A549 (cell line): ENCODE measurements at regions not wholly inside any gene's neighbourhood (a gene's known extent, or its start where the extent isn't known, plus 50 kb on each side); places are given as distances from the start of the nearest gene placed in this dataset.

Source experiments
- ATAC-seq, 2 experiments: fragments of 200-7000 bp in 1 of 2; fragments of >200 bp in 1 of 2; cut with Nextera tagmentation in 1 of 2; cut with Tn5 transposase in 1 of 2; 3 replicates each; pipeline versions ENCODE4 v1.8.0 to v1.9.1; 2018 to 2020; ENCODE audit warnings: mild to moderate bottlenecking in 1 of 2, moderate library complexity in 1 of 2
- CTCF ChIA-PET: fragments of 300-600 bp; sonication (Branson Sonifier 250); formaldehyde crosslinking; extraction: SDS; loops from one replicate; lab custom pipeline; 2021; ENCODE audit warnings: antibody characterized with exemption, inconsistent platforms; lab: Yijun Ruan, JAX
- POLR2A ChIA-PET: fragments of 350-600 bp; formaldehyde crosslinking; extraction: SDS; loops from one replicate; lab custom pipeline; 2021; ENCODE audit warnings: antibody characterized with exemption, inconsistent platforms; lab: Yijun Ruan, JAX
- DNase-seq, 2 experiments: peaks; one replicate each; pipeline versions ENCODE4 v3.0.0 to v3.0.0-alpha.2; 2011 to 2016; ENCODE audit warnings: low read depth in 1 of 2, low spot score in 1 of 2
- FAIRE-seq: peaks from 2 replicates; lab custom pipeline; 2011; peaks lifted over from hg19 to GRCh38; lab: Jason Lieb, UNC
- H3K27ac ChIP-seq, 2 experiments: fragments of >200 bp; sonication (Bioruptor Twin); formaldehyde crosslinking; 3 replicates each; pipeline ENCODE4 v1.5.1; 2016 to 2017
- H3K4me1 ChIP-seq: fragments of >200 bp; sonication (Bioruptor Twin); formaldehyde crosslinking; 3 replicates; pipeline ENCODE4 v1.6.1; 2016
- H3K4me2 ChIP-seq: fragments of >200 bp; sonication (Bioruptor Twin); formaldehyde crosslinking; 3 replicates; pipeline ENCODE4 v1.6.1; 2016
- H3K4me3 ChIP-seq: fragments of >200 bp; sonication (Bioruptor Twin); formaldehyde crosslinking; 3 replicates; pipeline ENCODE4 v1.5.1; 2016
- H3K9me3 ChIP-seq: fragments of >200 bp; sonication (Bioruptor Twin); formaldehyde crosslinking; 3 replicates; pipeline ENCODE4 v1.6.1; 2016
- CBX2 ChIP-seq: fragments of 200-600 bp; sonication (generic); IDR thresholded peaks from 2 replicates; pipeline ENCODE4 v1.6.1; 2016; ENCODE audit warnings: low read depth, mild to moderate bottlenecking, borderline replicate concordance
- CBX8 ChIP-seq: fragments of 200-600 bp; sonication (generic); IDR thresholded peaks from 2 replicates; pipeline ENCODE4 v1.6.1; 2016
- CEBPB ChIP-seq, 2 experiments: fragments of >200 bp in 1 of 2; sonication (Bioruptor Twin) in 1 of 2; formaldehyde crosslinking in 1 of 2; IDR thresholded peaks; 2 replicates each; pipeline ENCODE4 v1.6.1; 2012 to 2016
- CHD2 ChIP-seq: fragments of 150-350 bp; IDR thresholded peaks from 2 replicates; pipeline ENCODE4 v1.6.1; 2014; ENCODE audit warnings: low read length; ENCODE audit not compliant: partially characterized antibody
- CTCF ChIP-seq: fragments of >200 bp; sonication (Bioruptor Twin); formaldehyde crosslinking; IDR thresholded peaks from 3 replicates; pipeline ENCODE4 v1.5.1; 2016
- E2F6 ChIP-seq: IDR thresholded peaks from 2 replicates; pipeline ENCODE4 v1.6.1; 2012; ENCODE audit warnings: low read depth, borderline replicate concordance
- EHF ChIP-seq: fragments of 250-450 bp; sonication (Bioruptor Pico); IDR thresholded peaks from 2 replicates; pipeline ENCODE4 v1.5.0; 2020; ENCODE audit warnings: mild to moderate bottlenecking
- EHMT2 ChIP-seq: fragments of 200-600 bp; sonication (generic); IDR thresholded peaks from 2 replicates; pipeline ENCODE4 v1.6.1; 2016; ENCODE audit warnings: antibody characterized with exemption, low read depth, mild to moderate bottlenecking, moderate library complexity
- ELK1 ChIP-seq: fragments of 150-350 bp; IDR thresholded peaks from 2 replicates; pipeline ENCODE4 v1.6.1; 2014; ENCODE audit warnings: low read depth, mild to moderate bottlenecking, low read length
- EP300 ChIP-seq, 2 experiments: fragments of >200 bp; sonication (Bioruptor Twin); formaldehyde crosslinking; IDR thresholded peaks; 2 replicates in 1 of 2; 3 replicates in 1 of 2; pipeline ENCODE4 v1.6.1; 2016 to 2017
- ESRRA ChIP-seq: fragments of 150-350 bp; IDR thresholded peaks from 2 replicates; pipeline ENCODE4 v1.6.1; 2014; ENCODE audit warnings: mild to moderate bottlenecking, low read length, borderline replicate concordance
- FOSB ChIP-seq: fragments of 250-450 bp; sonication (Bioruptor Pico); IDR thresholded peaks from 2 replicates; pipeline ENCODE4 v1.5.0; 2020; ENCODE audit warnings: mild to moderate bottlenecking, moderate library complexity
- GATA3 ChIP-seq: IDR thresholded peaks from 2 replicates; pipeline ENCODE4 v1.6.1; 2012; ENCODE audit warnings: borderline replicate concordance
- HMGXB4 ChIP-seq: fragments of 250-450 bp; sonication (Bioruptor Pico); IDR thresholded peaks from 2 replicates; pipeline ENCODE4 v1.5.0; 2021; ENCODE audit warnings: mild to moderate bottlenecking, moderate library complexity, borderline replicate concordance
- HOXA7 ChIP-seq: fragments of 250-450 bp; sonication (Bioruptor Pico); IDR thresholded peaks from 2 replicates; pipeline ENCODE4 v1.5.0; 2020; ENCODE audit warnings: mild to moderate bottlenecking, moderate library complexity
- HOXB13 ChIP-seq: fragments of 250-450 bp; sonication (Bioruptor Pico); IDR thresholded peaks from 2 replicates; pipeline ENCODE4 v1.5.0; 2020; ENCODE audit warnings: low read depth, mild to moderate bottlenecking, moderate library complexity
- HOXB5 ChIP-seq: fragments of 250-450 bp; sonication (Bioruptor Pico); IDR thresholded peaks from 2 replicates; pipeline ENCODE4 v1.5.0; 2020; ENCODE audit warnings: mild to moderate bottlenecking, moderate library complexity
- KDM1A ChIP-seq: fragments of 200-600 bp; sonication (generic); IDR thresholded peaks from 2 replicates; pipeline ENCODE4 v1.6.1; 2016; ENCODE audit warnings: low read depth, mild to moderate bottlenecking
- MAFK ChIP-seq: fragments of 450-650 bp; IDR thresholded peaks from 2 replicates; pipeline ENCODE4 v1.6.1; 2014; ENCODE audit not compliant: partially characterized antibody
- MAZ ChIP-seq: fragments of 150-350 bp; IDR thresholded peaks from 2 replicates; pipeline ENCODE4 v1.6.1; 2014; ENCODE audit warnings: antibody characterized with exemption, low read depth, low read length, borderline replicate concordance
- MYC ChIP-seq: IDR thresholded peaks from 2 replicates; pipeline ENCODE4 v1.6.1; 2012; ENCODE audit warnings: mild to moderate bottlenecking, inconsistent platforms, low read length, improper control_type of control experiment, borderline replicate concordance
- NFE2L2 ChIP-seq: fragments of 150-350 bp; conservative IDR thresholded peaks from 2 replicates; pipeline ENCODE4 v1.6.1; 2014; ENCODE audit warnings: low read length
- NR3C1 ChIP-seq: fragments of >200 bp; sonication (Bioruptor Twin); formaldehyde crosslinking; IDR thresholded peaks from 3 replicates; pipeline ENCODE4 v1.6.1; 2017
- PBX3 ChIP-seq: IDR thresholded peaks from 2 replicates; pipeline ENCODE4 v1.6.1; 2012
- POLR2A ChIP-seq: IDR thresholded peaks from 2 replicates; pipeline ENCODE4 v1.6.1; 2012; ENCODE audit warnings: mild to moderate bottlenecking, low read length
- POLR2AphosphoS2 ChIP-seq: conservative IDR thresholded peaks from 2 replicates; pipeline ENCODE4 v1.6.1; 2012; ENCODE audit warnings: low read length, improper control_type of control experiment, inconsistent platforms
- RCOR1 ChIP-seq: fragments of 150-350 bp; IDR thresholded peaks from 2 replicates; pipeline ENCODE4 v1.6.1; 2014; ENCODE audit warnings: antibody characterized with exemption, low read length, low read depth
- RNF2 ChIP-seq: fragments of 200-600 bp; sonication (generic); IDR thresholded peaks from 2 replicates; pipeline ENCODE4 v1.6.1; 2016; ENCODE audit warnings: low read depth, mild to moderate bottlenecking, antibody characterized with exemption, moderate library complexity, borderline replicate concordance
- SREBF2 ChIP-seq: fragments of 450-650 bp; IDR thresholded peaks from 2 replicates; pipeline ENCODE4 v1.6.1; 2014; ENCODE audit warnings: mild to moderate bottlenecking, moderate library complexity
- ZFP36 ChIP-seq: fragments of 450-650 bp; IDR thresholded peaks from 2 replicates; pipeline ENCODE4 v1.6.1; 2014; ENCODE audit warnings: borderline replicate concordance; ENCODE audit not compliant: partially characterized antibody
- ZSCAN20 ChIP-seq: fragments of 250-450 bp; sonication (Bioruptor Pico); IDR thresholded peaks from 2 replicates; pipeline ENCODE4 v1.8.0; 2022; ENCODE audit warnings: mild to moderate bottlenecking, moderate library complexity
- WGBS: methylation state at CpG from one replicate; pipeline ENCODE4 v1.1.6; 2017; ENCODE audit errors: missing lambda C conversion rate; 5-methylcytosine and 5-hydroxymethylcytosine counted together

GRCh38 chr4:132281733-132282132 lies 867.4 kb upstream of the PCDH10 start:
- DNase-seq (no peak), FAIRE-seq (no peak), ATAC-seq (no peak)
- TF ChIP-seq HOXA7 (CRISPR knock-in tag) (no peak), EHMT2 (no peak), ZFP36 (no peak), CHD2 (no peak), RCOR1 (no peak), SREBF2 (no peak), POLR2AphosphoS2 (no peak), MYC (no peak), ZSCAN20 (CRISPR knock-in tag) (no peak)
- ChIA-PET CTCF (no interaction called here), POLR2A (no interaction called here)
- Histone ChIP-seq H3K9me3 (no peaks in the 10 kb centered on the region), H3K4me2 (no peak overlapping the region), H3K27ac (no peak overlapping the region), H3K4me3 (no peak overlapping the region), H3K4me1 (no peaks in the 10 kb centered on the region)
- WGBS: 21% methylated on average over 4 of the region's 4 CpGs

- ChIA-PET POLR2A (no interaction called here), CTCF (no interaction called here)
- TF ChIP-seq CEBPB (IDR thresholded peaks at IDR 0.05) (no peak), E2F6 (no peak), MAFK (no peak), HOXB13 (CRISPR knock-in tag) (no peak), CTCF (no peak), MAZ (no peak), EHF (CRISPR knock-in tag) (no peak), FOSB (no peak), EP300 (IDR thresholded peaks at IDR 0.05) (no peak)
- Histone ChIP-seq H3K9me3 (no peaks in the 10 kb centered on the region), H3K27ac (no peak overlapping the region), H3K4me2 (no peak overlapping the region), H3K4me1 (no peaks in the 10 kb centered on the region), H3K4me3 (no peak overlapping the region)
- ATAC-seq (no peak), FAIRE-seq (no peak), DNase-seq (no peak)
- 26% methylated on average over 1 of the region's 1 CpG for WGBS
These were observed 864.1 kb upstream of the PCDH10 start for GRCh38 chr4:132284910-132285426.

GRCh38 chr4:132297346-132297745 lies 851.7 kb upstream of the PCDH10 start:
- ATAC-seq: no peak
- Histone ChIP-seq H3K4me2 (no peak overlapping the region), H3K9me3 (no peaks in the 10 kb centered on the region), H3K4me1 (no peaks in the 10 kb centered on the region), H3K4me3 (no peak overlapping the region), H3K27ac (no peak overlapping the region)
- 8% methylated on average over 1 of the region's 1 CpG for WGBS
- CTCF ChIA-PET: no interaction called here
- no peak for DNase-seq
- POLR2A ChIA-PET: interaction anchor here (0.8 kb wide), 1 partner anchor 14 kb away, joined by 3 read pairs; no protein-coding TSS in a partner anchor
- no peak for FAIRE-seq
- TF ChIP-seq MAZ: no peak
- no peak for TF ChIP-seq POLR2A
- no peak for TF ChIP-seq ELK1
- no peak for TF ChIP-seq GATA3
- TF ChIP-seq HMGXB4 (CRISPR knock-in tag): no peak
- no peak for TF ChIP-seq CBX8
- TF ChIP-seq HOXB5: no peak
- no peak for TF ChIP-seq KDM1A
- no peak for TF ChIP-seq NR3C1
- TF ChIP-seq CBX2: no peak
- no peak for TF ChIP-seq ESRRA
- no peak for TF ChIP-seq MAFK
- TF ChIP-seq HOXB13 (CRISPR knock-in tag): no peak
- TF ChIP-seq EP300 (IDR thresholded peaks at IDR 0.05): no peak
- no peak for TF ChIP-seq RCOR1
- TF ChIP-seq PBX3: no peak
- TF ChIP-seq NFE2L2: no peak
- TF ChIP-seq RNF2: no peak
